Activated CD4-positive, alpha-beta memory T cell treated with anti-CD3 and anti-CD28 coated beads, Interleukin-2, amount 10 ng/mL, durations not matched to agents 7 days and 5 days (primary cell): ENCODE measurements at regions not wholly inside any gene's neighbourhood (a gene's known extent, or its start where the extent isn't known, plus 50 kb on each side); places are given as distances from the start of the nearest gene placed in this dataset.

Experiments
- CTCF ChIA-PET: fragments of 350-600 bp; sonication (Branson Sonifier 250); formaldehyde crosslinking; loops from one replicate; lab custom pipeline; 2021; ENCODE audit warnings: antibody characterized with exemption, inconsistent platforms; lab: Charles Lee
- POLR2A ChIA-PET: fragments of 350-600 bp; sonication (Branson Sonifier 250); formaldehyde crosslinking; loops from one replicate; lab custom pipeline; 2021; ENCODE audit warnings: antibody characterized with exemption; lab: Charles Lee
- DNase-seq: peaks from one replicate; pipeline ENCODE4 v3.0.0-alpha.2; 2020
- H3K27ac Mint-ChIP-seq: one replicate; pipeline ENCODE4 v1.8.0; 2021; ENCODE audit warnings: mild to moderate bottlenecking, mixed read lengths
- H3K27me3 Mint-ChIP-seq: one replicate; pipeline ENCODE4 v1.8.0; 2021; ENCODE audit warnings: mixed read lengths
- H3K36me3 Mint-ChIP-seq: one replicate; pipeline ENCODE4 v1.8.0; 2021; ENCODE audit warnings: low read depth, mixed read lengths
- H3K4me1 Mint-ChIP-seq: one replicate; pipeline ENCODE4 v1.8.0; 2021; ENCODE audit warnings: mixed read lengths
- H3K4me3 Mint-ChIP-seq: one replicate; pipeline ENCODE4 v1.8.0; 2021; ENCODE audit warnings: mild to moderate bottlenecking, mixed read lengths
- H3K9me3 Mint-ChIP-seq: one replicate; pipeline ENCODE4 v1.8.0; 2021; ENCODE audit warnings: mixed read lengths

- Mint-ChIP-seq H3K27ac (no peak overlapping the region), H3K9me3 (peaks cover 3% of the 10 kb centered on the region), H3K4me3 (no peak overlapping the region), H3K4me1 (no peaks in the 10 kb centered on the region), H3K36me3 (no peaks in the 10 kb centered on the region), H3K27me3 (no peaks in the 10 kb centered on the region)
- CTCF ChIA-PET: no interaction called here
- no peak for DNase-seq
- POLR2A ChIA-PET: no interaction called here
These were observed 50.3 kb upstream of the CDH20 start for GRCh38 chr18:61282926-61283325.
